GM21360 (cell line): ENCODE measurements at regions not wholly inside any gene's neighbourhood (a gene's known extent, or its start where the extent isn't known, plus 50 kb on each side); places are given as distances from the start of the nearest gene placed in this dataset.
"Not testable (repeated sequence)": the region's sequence is repeated elsewhere in the genome, so short reads cannot be mapped to it uniquely, and the experiment has no call there.

Source experiments
- ATAC-seq: cut with Tn5 transposase; IDR thresholded peaks from one replicate; pipeline ENCODE4 v1.9.1; 2021; ENCODE audit warnings: mild to moderate bottlenecking, moderate library complexity; ENCODE audit not compliant: unreplicated experiment

DNA sequence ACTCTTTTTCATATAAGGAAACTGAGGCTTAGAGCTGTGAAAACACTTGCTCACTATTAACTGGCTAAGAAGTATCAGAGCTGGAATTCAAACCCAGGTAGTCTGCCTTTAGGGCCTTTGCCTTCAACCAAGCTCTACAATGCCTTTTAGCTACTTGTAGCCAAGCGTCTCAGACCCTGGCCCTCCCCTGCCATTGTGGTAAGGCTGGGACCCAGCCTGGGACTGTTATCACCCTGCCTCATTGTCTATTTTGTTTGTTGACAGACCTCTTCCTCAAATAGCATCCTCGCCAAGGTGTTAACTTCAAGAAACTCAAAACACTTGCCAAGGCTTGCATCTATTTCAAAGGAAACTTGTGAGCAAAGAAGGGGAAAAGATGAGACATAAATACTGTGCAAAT, 76.7 kb upstream of the CD28 start:
- ATAC-seq, result no peak

DNA sequence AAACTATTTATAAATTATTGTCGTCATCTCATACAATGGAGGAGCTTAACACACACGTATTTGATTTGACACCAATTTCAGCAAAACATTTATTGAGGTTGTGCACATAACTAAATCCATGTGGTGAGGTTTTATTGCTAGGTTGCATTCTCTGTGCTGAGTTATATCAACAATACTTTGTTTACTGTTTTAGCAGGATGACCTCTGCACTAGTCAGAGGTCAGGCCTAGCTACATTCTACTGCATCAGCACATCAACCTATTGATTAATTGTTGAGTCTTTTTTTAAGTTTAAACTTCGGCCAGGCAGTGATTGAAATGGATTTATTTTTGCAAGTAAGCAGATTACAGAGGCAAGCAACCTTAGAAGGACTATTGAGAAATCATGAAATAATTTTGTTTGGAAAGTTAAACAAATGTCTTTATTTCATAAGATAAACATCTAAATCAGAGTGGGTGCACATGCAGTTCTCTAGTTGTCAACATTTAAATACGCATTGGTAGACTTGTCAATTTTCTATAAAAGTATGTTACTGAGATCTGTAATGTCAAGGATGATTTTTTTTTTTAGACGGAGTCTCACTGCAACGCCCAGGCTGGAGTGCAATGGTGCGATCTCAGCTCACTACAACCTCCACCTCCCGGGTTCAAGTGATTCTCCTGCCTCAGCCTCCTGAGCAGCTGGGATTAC, 75.2 kb upstream of the CD28 start:
- no peak for ATAC-seq

DNA sequence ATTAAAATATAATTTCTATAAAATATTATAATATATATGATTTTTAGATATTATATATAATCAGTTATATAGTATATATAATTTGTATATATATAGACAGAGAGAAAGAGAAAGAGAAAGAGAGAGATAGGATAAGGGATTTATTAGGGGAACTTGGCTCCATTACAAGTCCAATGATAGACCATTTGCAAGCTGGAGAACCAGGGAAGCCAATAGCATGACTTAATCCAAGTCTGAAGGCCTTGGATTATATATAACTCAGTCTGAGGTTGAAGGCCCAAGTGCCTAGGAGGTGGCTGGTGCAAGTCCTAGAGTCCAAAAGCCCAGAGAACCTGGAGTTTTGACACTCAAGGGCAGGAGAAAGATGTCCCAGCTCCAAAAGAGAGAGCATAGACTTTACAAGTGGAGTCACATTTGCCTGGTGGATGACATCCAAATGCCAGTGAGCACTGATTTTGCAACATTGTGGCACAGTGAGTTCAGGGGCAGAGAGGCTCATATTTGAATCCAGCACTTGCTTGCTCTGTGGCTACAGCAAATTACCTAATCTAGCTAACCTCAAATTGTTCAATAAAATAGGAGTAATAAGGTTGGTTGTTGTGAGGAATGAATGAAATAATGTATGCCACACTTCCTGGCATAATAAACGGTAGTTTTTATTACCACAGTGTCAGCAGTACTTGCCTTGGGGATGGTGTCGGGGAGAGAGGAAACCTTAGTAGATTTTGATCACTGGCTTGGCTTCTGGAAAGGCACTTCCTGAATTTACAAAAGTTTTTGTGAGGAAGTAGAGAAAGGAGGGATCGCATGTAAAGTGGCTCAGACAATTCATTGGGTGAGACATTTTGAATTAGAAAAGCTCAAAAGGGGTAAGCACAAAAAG, 69.6 kb upstream of the CD28 start:
- ATAC-seq, result no peak

DNA sequence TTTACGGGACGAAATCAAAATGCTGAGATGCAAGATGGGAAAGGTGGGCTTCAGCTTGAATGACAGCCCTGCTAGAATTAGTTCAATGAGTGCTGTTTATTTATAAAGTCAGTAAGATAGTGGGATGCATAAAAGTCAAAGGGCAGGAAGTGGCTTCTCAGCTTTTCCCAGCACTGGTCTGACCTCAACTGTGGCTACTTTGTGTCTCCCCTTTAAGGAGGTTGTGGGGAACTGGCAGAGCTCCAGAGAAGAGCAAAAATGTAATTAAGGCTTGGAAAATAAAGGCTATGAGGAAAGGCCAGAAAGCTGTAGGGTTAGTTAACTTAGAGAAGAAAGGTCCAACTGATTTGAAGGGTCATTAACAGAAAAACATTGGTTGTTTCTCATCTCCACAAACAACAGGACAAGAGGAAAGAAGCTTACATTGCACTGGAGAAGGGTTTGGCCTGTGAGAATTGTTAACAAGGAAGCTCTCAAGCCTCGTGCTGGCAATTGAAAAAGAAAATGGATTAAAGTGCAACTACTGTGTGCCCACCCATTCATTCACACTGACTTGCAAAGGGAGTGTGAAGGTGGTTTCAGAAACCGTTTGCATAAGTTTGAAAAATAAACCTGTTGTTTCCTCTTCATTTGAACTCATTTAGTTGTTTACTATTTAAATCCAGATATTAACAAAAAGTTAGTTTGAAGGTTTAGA, 68.8 kb upstream of the CD28 start:
- no peak for ATAC-seq

DNA sequence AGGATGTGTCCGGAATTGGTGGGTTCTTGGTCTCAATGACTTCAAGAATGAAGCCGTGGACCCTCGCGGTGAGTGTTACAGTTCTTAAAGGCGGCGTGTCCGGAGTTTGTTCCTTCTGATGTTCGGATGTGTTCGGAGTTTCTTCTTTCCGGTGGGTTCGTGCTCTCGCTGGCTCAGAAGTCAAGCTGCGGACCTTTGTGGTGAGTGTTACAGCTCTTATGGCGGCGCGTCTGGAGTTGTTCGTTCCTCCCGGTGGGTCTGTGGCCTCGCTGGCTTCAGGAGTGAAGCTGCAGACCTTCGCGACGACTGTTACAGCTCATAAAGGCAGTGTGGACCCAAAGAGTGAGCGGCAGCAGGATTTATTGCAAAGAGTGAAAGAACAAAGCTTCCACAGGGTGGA, 64.6 kb upstream of the CD28 start:
- ATAC-seq, result not testable (repeated sequence)

DNA sequence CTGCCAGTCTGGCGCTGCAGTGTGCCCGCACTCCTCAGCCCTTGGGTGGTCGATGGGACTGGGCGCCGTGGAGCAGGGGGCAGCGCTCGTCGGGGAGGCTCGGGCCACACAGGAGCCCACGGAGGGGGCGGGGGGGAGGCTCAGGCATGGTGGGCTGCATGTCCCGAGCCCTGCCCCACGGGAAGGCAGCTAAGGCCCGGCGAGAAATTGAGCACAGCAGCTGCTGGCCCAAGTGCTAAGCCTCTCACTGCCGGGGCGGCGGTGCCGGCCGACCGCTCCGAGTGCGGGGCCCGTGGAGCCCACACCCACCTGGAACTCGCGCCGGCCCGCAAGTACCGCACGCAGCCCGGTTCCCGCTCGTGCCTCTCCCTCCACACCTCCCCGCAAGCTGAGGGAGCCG, 63.6 kb upstream of the CD28 start:
- ATAC-seq, result not testable (repeated sequence)

DNA sequence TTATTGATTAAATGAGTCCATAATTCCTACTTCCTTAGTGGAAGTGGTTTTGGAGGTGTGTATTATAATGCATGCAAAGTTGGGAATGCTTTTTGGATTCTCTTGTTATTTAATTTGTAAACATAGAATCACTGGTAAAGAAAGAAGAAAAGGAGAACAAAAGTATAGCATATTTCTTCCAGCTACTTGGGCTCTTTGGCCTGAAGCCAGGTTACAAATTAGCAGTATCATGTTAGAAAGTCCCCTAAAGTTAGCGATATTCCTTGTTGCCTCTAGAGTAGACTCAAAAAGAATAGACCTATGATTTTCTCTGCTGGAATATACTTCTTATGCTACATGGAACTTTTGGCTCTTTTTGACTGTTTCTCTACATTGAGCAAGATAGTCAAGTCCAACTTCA, 60.6 kb upstream of the CD28 start:
- ATAC-seq, result no peak

DNA sequence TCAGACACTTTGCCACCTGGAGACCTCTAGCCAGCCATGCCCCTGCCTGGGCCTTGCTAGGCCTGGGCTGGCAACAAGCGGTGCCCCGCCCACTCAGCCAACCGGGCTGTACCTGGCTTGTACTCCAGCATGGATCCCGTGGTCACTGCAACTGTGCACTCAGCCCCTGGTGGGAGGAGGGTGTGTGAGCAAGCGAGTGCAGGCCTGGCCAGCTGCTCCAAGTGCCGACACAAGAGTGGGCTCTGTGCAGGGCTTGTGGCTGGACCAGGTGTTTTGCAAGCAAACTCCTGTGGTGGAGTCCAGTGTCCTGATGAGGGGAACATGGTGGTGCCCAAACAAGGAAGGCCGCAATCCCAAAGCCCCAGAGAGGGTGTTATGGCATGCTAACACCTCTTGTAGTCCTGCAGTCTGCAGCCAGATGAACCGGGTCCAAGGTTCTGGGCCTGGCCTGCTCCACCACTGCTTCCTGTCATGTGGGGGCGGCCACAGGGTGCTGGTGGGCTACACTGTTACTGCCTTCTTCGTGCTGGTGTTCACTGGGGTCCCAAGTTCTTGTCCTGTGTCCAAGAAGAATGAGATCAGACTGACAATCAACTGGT, 60.1 kb upstream of the CD28 start:
- ATAC-seq, result no peak

DNA sequence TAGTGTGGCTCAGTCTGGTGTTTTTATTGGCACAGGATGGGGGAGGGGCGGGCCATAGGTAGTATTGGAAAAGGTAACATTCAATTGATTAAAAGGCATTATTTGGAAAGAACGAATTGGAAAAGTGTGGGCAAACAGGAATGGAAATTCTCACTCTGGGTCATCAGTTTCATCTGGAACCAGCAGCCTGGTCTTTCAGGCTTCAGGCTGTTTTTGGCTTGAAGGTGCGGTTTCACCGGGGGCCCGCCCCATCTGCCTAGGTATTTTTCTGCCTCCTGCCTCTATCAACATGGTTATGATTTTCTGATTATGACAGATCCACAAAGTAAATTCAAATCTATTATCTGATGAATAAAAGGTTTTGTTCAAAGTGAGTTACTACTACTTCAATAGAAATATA, 59.5 kb upstream of the CD28 start:
- no peak for ATAC-seq

DNA sequence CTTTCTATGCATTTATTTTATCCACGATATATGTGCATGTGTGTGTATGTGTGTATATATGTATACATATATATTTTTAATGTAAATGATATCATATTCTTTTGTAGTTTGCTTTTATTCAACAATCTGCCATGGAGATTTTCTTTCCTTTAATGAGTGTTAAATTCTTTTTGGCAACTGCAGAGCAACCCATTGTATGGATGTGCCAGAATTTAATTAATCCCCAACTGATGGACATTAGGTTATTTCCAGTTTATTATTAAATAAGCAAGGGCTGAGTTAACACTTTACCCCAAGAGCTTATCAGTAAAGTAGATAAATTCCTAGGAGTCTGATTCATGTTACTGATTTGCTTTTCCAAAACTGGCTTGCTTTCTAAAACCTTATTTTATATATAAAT, 58.9 kb upstream of the CD28 start:
- no peak for ATAC-seq

DNA sequence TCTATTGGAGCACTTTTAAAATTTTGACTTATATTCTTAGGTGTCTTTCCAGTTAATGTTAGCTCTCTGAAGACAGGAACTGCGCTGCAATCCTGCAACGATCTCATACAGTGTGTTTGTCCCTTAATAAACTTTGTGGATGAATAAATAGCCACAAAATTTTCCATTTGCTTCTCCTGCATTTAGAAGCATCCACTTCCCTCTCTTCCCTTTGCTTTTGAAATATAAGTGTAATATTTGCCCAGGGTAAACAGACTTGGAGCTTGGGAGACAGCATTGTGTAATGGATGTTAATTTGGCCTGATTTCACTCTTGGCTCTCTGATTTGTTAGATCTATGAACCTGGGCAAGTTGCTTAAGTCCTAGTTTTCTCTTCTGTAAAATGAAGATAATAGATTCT, 58.2 kb upstream of the CD28 start:
- no peak for ATAC-seq

DNA sequence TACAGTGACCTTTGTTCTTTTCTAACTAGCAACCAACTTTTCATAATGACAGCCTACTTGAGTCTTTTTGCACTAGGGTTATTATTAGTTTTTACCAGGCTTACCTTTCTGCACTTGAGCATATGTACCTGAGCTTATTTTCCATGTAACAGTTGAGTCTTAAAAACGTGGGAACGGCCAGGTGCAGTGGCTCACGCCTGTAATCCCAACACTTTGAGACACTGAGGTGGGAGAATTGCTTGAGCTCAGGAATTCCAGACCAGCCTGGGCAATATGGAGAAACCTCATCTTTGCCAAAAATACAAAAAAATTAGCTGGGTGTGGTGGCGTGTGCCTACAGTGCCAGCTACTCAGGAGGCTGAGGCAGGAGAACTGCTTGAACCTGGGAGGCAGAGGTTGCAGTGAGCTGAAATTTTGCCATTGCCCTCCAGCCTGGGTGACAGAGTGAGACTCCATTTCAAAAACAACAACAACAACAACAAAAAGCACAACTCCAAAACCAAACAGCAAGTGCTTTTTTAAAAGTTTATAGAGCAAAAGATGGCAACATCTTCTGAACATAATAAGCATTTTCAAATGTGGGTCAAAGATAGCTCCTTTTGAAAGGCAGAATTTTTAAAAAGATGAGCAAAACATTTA, 57.1 kb upstream of the CD28 start:
- no peak for ATAC-seq

DNA sequence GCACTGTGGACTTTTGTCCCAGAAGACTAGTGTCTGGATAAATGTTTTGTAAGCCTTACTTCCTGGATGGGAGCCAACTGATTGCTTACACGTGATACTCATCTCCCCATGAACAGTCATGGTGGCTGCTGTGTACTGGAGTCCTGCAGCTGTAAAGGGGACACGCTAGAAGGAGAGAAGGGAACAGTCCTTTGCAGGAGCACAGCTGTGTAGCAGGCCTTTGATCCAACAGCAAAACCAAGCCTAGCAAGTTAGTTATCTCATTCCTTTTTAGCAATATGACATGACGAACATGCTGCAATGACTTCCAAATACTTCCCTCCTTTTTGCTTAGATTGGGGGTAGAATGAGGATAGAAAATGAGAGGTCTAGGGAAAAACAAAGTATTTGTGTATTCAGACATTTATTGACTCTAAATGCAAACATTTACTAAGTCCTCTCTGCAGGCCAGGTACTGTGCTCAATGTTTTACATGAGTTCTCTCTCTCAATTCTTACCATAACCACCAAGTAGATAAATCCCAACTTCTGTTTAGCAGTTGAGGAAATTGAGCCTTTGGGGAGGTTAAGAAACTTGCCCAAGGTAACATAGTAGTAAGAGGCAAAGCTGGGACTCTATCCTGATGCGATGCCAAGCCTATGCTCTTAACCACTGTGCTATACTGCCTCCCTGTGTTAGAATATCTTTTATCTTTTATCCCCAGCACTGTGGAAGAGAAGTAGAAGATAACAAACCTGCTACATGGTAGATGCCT, 55.4 kb upstream of the CD28 start:
- peak; percentile 66 for ATAC-seq

DNA sequence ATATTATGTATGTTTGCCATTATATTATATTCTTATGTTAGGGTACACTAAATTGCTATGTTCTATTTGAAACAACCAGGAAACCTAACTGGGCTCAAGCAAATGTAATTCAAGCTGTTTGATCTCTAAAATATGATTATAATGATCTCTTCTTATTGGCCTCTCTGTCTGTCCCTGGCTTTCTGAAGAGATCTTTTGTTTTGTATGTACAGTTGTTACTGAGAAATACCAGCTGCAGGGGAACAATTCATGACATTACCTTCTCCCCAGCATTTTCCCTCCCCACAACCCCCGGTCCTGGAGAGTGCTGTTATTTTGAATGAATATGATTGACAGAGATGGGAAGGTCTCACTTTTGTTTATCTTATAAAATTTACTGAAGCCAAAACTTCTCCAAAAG, 54.8 kb upstream of the CD28 start:
- ATAC-seq, result no peak

DNA sequence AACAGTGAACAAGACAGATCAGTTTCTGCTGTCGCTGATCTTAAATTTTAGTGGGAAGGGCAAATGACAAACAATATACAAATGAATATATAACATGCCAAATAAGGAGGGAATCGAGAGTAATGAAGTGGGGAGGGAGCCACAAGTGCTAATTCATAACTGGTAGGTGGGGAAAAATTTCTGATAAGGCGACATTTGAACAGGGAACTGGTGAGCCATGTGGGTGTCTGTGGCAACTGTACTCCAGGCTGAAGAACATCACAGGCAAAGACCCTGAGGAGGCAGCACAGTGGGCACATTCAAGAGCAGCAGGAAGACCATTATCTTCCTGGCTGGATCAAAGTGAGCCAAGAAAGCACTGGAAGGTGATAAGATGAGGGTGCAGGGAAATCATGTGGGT, 51.6 kb upstream of the CD28 start:
- ATAC-seq, result no peak

DNA sequence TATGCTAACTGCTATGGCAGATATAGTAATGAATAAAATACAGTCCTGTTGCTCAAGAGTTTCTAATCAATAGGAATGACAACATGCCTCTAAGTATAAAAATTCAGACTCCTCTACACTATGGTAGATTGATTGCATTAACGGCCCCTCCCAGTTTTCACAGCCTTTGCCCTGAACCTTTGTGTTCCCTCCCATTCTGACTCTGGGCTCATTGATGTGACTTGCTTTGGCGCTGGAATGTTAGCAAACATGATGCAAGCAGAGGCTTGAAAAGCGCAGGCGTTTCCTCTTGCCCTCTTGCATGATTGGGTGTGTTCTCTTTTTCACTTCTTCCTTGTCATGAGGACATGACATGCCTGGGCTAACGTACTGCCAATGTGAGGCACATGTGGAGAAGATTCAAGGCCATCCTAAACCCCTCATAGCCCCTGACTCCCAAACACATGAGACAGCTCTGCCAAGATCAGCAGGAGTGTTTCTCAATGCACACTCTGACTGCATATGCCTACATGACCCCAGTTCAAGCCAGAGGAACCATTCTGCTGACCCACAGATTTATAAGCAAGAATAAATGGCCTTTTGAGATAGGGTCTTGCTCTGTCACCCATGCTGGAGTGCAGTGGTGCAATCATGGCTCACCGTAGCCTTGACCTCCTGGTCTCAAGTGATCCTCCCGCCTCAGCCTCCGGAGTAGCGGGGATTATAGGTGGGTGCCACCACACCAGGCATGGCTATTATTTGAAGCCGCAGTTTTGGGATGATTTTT, 49.7 kb upstream of the CD28 start:
- ATAC-seq, result no peak
